Stimulated activated CD8-positive, alpha-beta memory T cell treated with anti-CD3 and anti-CD28 coated beads, Interleukin-15, amount 100 ng/mL, for 48 hours (primary cell): ENCODE measurements at regions not wholly inside any gene's neighbourhood (a gene's known extent, or its start where the extent isn't known, plus 50 kb on each side); places are given as distances from the start of the nearest gene placed in this dataset.
"Not testable (repeated sequence)": the region's sequence is repeated elsewhere in the genome, so short reads cannot be mapped to it uniquely, and the experiment has no call there.

Experiments used
- DNase-seq, 2 donors: peaks; one replicate each; pipeline ENCODE4 v3.0.0-alpha.2; 2020; ENCODE audit warnings: low read depth in 2 of 2

GRCh38 chr2:16462958-16463357 lies 202.7 kb downstream of the CYRIA start:
- no peak for DNase-seq

- DNase-seq: no peak
Measured at GRCh38 chr2:16461672-16462071, 204.0 kb downstream of the CYRIA start.

DNA sequence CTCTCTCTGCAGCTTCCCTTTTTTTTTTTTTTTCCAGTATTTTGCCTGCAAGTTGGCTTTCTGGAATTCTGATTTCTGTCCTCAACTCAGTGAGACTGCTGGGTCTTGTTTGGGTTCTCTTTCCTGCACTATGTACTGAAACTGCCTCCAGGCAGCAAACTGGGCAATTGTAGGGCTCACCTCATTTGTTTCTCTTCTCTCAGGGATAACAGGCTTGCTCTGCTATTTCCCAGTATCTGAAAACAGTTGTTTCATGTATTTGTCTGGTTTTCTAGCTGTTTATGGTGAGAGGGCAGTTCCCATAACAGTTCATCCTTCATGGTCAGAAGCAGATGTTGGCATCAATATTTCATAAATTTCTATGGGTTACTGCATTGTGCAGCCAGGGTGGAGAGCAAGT lies 206.0 kb downstream of the CYRIA start:
- DNase-seq: no peak

GRCh38 chr2:16454621-16455020 lies 211.0 kb downstream of the CYRIA start:
- no peak for DNase-seq

GRCh38 chr2:16452123-16452522 lies 213.5 kb downstream of the CYRIA start:
- no peak for DNase-seq

DNA sequence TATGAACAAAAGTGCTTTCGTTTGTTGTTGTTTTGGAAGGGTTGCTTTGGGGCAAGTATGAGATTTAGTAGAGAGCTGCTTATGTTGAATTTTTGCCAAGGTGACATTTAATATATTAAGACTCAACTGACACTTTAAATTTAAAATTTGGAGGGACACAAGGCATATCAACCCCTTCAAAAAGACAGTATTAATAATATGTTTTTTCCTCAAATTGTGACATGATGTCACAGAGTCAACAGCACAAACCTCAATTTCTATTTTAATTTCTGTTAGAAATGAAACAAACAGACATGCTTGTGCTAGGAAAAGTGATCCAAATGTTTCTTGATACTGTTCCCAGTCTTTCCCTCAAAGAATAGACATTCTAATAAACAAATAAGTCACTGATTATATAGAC lies 218.9 kb downstream of the CYRIA start:
- no peak for DNase-seq

DNA sequence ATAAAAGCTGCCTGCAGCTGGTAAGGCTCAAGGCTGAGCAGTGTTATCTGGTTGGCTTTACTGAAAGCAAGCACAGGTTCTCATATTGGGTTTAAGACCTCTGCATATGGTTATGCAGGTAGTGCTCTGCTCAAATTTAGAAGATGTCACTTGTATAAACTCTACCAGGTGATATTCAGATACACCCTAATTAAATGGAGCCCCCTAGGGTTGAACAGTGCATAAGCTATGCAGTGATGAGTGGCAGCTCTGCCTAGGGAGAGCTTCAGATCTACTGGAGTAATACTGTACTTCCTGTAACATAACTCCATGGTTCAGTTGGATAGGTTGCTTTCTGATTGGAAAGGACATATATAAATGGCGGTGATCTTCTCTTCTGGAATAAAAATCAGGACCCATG lies 222.7 kb downstream of the CYRIA start:
- no peak for DNase-seq

DNA sequence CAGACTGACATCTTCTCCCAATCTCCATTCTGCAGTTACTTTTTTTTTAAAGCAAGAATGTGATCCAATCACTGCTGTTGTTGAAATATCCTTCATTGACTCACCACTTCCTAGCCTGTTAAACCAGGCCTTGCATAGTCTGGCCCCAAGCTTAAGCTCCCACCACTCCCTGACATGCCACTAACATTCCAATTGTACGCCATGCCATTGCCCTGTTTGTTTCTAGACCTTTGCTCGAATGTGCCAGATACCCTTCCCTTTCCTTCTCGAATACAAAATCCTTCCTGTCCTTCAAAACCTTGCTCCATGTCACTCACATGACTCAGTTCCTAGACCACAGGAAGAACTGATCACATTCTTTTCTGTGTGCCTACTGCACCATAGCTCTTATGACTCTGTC lies 224.2 kb downstream of the CYRIA start:
- no peak for DNase-seq

DNA sequence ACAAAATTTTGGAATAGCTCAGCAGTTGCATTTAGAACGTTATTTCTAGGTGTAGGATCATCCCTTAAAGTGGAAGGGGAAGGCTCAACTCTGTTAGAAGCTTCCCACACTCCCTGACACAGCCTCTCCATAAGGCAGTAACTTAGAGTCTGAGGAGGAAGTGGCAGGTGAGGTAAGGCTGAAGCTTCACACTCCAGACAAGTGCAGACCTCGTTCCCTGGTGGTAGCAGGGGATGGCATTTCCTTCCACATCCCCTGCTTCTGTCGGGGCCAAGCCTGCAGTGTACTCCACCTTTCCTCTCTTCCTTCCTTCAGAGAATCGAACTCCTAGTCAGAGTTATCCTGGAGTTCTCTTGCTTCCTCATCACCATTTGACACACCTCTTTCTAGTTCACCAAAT lies 224.7 kb downstream of the CYRIA start:
- no peak for DNase-seq

- no peak for DNase-seq
Measured at GRCh38 chr2:16438613-16439321, 226.9 kb downstream of the CYRIA start.

GRCh38 chr2:16437189-16437588 lies 228.4 kb downstream of the CYRIA start:
- no peak for DNase-seq

GRCh38 chr2:16434393-16434792 lies 231.2 kb downstream of the CYRIA start:
- no peak for DNase-seq

DNA sequence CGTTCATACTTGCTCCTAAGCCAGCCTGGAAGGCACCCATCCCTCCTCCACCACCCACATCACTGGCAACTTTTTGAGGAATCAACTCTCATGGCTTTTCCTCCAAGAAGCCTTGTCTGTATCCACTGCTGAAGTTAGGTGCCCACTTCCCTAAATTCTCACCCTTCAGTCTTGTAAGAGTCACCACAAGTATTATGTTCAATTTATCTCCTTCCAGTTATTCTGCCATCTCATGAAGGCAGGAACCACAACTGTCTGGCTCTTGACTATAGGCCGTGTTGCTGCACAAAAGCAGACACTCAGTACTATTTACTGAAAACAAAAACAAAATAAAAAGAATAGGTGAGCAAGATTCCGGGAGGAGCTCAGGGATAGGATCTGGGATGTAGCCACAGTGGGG lies 234.8 kb downstream of the CYRIA start:
- DNase-seq: no peak

GRCh38 chr2:16429431-16430145 lies 236.0 kb downstream of the CYRIA start:
- no peak for DNase-seq

- no peak for DNase-seq
Measured at GRCh38 chr2:16429002-16429401, 236.6 kb downstream of the CYRIA start.

DNA sequence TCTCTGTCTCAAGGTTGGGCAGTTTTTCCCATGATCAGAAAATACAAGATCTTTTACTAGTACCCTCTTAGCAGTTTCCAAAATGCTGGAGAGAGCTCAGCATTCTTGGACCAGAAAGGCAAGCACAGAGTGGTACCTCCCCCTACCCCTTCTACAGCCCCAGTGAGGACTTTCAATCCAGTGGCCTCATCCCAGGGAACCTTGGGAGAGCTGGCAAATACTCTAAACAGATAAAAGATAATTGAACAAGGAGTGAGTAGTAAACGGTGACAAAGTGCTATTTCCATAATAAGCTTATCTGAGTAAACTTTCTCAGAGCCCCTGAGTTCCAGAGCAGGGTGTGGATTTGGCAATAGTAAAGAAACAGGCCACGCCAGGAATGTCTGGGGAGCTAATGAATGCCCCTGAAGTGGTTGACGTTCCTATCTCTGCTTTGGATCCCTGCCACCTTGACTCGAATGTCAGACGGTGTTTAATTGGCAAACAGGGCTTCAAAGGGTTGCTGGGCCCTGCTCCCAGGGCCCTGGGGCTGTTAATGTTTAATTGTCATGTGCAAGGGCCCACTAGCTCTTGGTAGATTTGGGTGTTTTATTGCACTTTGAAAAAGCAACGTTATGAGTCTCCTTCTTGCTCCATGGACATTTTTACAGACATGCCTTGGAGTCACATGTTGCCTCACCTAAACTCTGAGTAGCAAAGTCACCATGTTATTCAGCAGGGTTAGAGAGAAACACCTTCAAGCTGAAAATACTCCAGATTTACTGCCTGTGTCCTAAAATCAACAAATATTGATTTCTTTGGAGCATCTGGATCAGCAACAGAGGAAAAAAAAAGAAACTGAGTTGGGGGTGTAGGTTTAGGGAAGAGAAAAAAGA lies 239.9 kb downstream of the CYRIA start:
- DNase-seq: no peak

- no peak for DNase-seq
Measured at GRCh38 chr2:16420421-16420820, 245.2 kb downstream of the CYRIA start.

DNA sequence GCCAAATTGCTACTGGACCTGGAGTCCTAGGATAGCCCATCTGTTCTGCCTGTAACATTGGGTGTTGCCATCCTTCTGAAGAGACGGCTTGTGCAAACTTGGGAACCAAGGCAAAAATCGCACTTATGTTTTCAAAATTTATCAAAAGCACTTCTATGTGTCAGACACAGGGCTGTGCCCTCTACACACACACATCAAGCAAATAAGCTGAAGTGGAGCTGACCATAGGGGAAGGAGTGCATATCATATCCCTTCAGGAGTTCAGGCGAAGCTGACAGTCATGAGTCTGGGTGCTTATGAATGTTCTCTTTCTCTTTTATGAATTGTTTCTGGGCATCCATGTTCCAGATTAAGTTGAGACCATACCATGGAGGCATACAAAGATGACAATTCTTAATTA lies 247.9 kb downstream of the CYRIA start:
- DNase-seq: no peak

GRCh38 chr2:16416651-16417050 lies 249.0 kb downstream of the CYRIA start:
- DNase-seq: no peak

- DNase-seq: not testable (repeated sequence)
Measured at GRCh38 chr2:16415861-16416260, 249.8 kb downstream of the CYRIA start.

DNA sequence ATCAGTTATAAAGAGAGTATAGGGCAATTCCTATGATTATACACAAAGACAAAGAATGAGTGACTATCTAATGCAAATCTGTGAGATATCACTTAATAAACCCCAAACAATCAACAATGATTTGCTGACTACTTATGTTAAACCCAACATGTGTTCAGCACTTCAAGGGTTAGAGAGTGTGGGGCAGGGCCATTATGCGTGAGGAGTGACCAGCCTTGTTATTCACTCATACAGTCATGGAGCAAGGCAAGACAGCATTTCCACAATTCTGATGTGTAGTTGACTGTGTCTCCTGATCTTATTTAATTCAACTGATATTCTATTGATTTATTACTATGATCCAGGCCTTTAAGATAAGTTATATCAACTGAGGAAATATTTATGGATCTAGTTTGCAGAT lies 251.7 kb downstream of the CYRIA start:
- DNase-seq: no peak

DNA sequence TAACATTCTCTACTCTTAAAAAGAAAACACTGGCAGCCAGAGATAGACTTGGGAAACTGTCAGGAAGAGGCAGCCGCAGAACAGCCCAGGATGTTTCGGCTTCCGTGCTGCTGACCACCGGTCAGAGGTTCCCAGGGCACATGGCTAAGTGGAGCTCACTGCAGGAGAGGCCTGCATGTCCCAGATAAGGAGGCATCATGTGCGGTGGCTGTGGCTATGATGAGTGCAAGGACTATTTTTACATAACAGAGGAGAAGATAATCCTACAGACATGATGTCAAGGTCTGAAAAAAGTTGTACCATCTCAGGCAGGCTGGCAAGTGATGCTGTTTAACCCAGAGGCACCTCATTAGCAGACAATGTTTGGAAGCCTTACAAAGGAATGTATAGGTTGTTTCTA lies 252.3 kb downstream of the CYRIA start:
- no peak for DNase-seq
